ENCODE measurements at regions not wholly inside any gene's neighbourhood (a gene's known extent, or its start where the extent isn't known, plus 50 kb on each side); places are given as distances from the start of the nearest gene placed in this dataset.

DNA sequence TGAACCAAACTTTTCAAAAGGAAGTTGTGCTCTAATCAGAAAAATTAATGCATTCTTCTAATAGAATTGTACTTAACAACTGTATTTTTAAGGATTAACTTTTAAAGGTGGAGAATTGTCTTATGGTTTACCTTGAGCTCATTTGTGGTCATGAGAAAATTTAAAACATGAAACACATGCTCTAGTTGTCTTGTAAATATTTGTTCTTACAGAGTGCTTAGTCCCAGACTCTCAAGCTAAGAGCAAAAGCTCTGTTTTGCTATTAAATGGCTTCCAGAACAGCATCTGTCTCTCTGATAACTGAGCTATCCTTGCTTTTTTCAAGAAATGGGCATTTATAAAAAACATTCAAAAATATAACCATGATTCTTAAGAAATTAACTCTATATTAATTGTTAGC, 512.2 kb upstream of the SYNCRIP start:
- TF ChIP-seq ZFP30 (CRISPR knock-in tag; IDR thresholded peaks at IDR 0.05) (no peak), ZC3H10 (CRISPR knock-in tag; IDR thresholded peaks at IDR 0.05) (no peak), GLIS3 (CRISPR knock-in tag; IDR thresholded peaks at IDR 0.05) (no peak), RARB (CRISPR knock-in tag; IDR thresholded peaks at IDR 0.05) (no peak), TOX (CRISPR knock-in tag; IDR thresholded peaks at IDR 0.05; ENCODE audit: borderline replicate concordance) (no peak), ZNF565 (CRISPR knock-in tag; conservative IDR thresholded peaks at IDR 0.05; ENCODE audit: low read depth) (no peak), ISL1 (CRISPR knock-in tag; IDR thresholded peaks at IDR 0.05) (no peak), BACH2 (CRISPR knock-in tag; IDR thresholded peaks at IDR 0.05; ENCODE audit: borderline replicate concordance) (no peak), SNAI2 (CRISPR knock-in tag; IDR thresholded peaks at IDR 0.05) (no peak), ZNF70 (CRISPR knock-in tag; IDR thresholded peaks at IDR 0.05) (no peak), PATZ1 (CRISPR knock-in tag; IDR thresholded peaks at IDR 0.05; ENCODE audit: borderline replicate concordance) (no peak), CSDC2 (CRISPR knock-in tag; IDR thresholded peaks at IDR 0.05) (no peak), ESRRG (CRISPR knock-in tag; IDR thresholded peaks at IDR 0.05) (no peak)
- TF ChIP-seq, protein P1, sequence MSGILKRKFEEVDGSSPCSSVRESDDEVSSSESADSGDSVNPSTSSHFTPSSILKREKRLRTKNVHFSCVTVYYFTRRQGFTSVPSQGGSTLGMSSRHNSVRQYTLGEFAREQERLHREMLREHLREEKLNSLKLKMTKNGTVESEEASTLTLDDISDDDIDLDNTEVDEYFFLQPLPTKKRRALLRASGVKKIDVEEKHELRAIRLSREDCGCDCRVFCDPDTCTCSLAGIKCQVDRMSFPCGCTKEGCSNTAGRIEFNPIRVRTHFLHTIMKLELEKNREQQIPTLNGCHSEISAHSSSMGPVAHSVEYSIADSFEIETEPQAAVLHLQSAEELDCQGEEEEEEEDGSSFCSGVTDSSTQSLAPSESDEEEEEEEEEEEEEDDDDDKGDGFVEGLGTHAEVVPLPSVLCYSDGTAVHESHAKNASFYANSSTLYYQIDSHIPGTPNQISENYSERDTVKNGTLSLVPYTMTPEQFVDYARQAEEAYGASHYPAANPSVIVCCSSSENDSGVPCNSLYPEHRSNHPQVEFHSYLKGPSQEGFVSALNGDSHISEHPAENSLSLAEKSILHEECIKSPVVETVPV (CRISPR knock-in tag; IDR thresholded peaks at IDR 0.05): no peak
- TF ChIP-seq, protein P2, sequence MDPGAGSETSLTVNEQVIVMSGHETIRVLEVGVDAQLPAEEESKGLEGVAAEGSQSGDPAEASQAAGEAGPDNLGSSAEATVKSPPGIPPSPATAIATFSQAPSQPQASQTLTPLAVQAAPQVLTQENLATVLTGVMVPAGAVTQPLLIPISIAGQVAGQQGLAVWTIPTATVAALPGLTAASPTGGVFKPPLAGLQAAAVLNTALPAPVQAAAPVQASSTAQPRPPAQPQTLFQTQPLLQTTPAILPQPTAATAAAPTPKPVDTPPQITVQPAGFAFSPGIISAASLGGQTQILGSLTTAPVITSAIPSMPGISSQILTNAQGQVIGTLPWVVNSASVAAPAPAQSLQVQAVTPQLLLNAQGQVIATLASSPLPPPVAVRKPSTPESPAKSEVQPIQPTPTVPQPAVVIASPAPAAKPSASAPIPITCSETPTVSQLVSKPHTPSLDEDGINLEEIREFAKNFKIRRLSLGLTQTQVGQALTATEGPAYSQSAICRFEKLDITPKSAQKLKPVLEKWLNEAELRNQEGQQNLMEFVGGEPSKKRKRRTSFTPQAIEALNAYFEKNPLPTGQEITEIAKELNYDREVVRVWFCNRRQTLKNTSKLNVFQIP (CRISPR knock-in tag; IDR thresholded peaks at IDR 0.05; ENCODE audit: borderline replicate concordance, low read depth): no peak

DNA sequence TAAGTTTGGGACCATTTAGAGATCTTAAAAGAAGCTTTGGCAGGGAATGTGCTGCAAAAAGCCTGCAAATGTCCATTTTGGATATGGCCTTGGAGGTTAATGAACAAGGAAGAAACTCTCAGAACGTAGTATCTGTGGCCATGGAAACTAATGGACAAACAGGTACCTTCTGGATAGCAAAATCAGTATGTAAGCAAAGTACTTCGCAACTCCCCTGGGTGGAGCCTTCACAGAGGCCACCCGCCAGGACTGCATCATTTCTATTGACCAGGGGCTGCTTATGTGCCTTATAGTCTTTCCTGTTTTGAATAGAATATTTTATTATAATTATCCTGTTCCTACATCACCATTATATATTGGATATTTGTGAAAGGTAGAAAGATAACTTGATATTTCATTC, 510.8 kb upstream of the SYNCRIP start:
- TF ChIP-seq BACH2 (CRISPR knock-in tag; IDR thresholded peaks at IDR 0.05; ENCODE audit: borderline replicate concordance) (no peak), TCF4 (CRISPR knock-in tag; IDR thresholded peaks at IDR 0.05; ENCODE audit: borderline replicate concordance) (no peak), TOX (CRISPR knock-in tag; IDR thresholded peaks at IDR 0.05; ENCODE audit: borderline replicate concordance) (no peak), ZFP3 (CRISPR knock-in tag; IDR thresholded peaks at IDR 0.05) (no peak)
- ATAC-seq: no peak

More for the DNA sequence above, 512.2 kb upstream of the SYNCRIP start:
- no peak for ATAC-seq

GRCh38 chr6:86152546-86152945, 509.9 kb upstream of the SYNCRIP start:
- no peak for TF ChIP-seq ZFP3 (CRISPR knock-in tag; IDR thresholded peaks at IDR 0.05)
- TF ChIP-seq OSR1 (CRISPR knock-in tag; IDR thresholded peaks at IDR 0.05): no peak
- TF ChIP-seq GLIS3 (CRISPR knock-in tag; IDR thresholded peaks at IDR 0.05): no peak
- TF ChIP-seq PATZ1 (CRISPR knock-in tag; IDR thresholded peaks at IDR 0.05; ENCODE audit: borderline replicate concordance): no peak
- no peak for TF ChIP-seq ESRRG (CRISPR knock-in tag; IDR thresholded peaks at IDR 0.05)
- no peak for TF ChIP-seq TOX (CRISPR knock-in tag; IDR thresholded peaks at IDR 0.05; ENCODE audit: borderline replicate concordance)
- no peak for TF ChIP-seq ZFP30 (CRISPR knock-in tag; IDR thresholded peaks at IDR 0.05)
- TF ChIP-seq ZNF70 (CRISPR knock-in tag; IDR thresholded peaks at IDR 0.05): no peak
- no peak for ATAC-seq

- ATAC-seq: no peak
- TF ChIP-seq ZFP30 (CRISPR knock-in tag; IDR thresholded peaks at IDR 0.05): no peak
- no peak for TF ChIP-seq TSHZ2 (CRISPR knock-in tag; IDR thresholded peaks at IDR 0.05)
- TF ChIP-seq ISL1 (CRISPR knock-in tag; IDR thresholded peaks at IDR 0.05): no peak
- TF ChIP-seq, protein P3, sequence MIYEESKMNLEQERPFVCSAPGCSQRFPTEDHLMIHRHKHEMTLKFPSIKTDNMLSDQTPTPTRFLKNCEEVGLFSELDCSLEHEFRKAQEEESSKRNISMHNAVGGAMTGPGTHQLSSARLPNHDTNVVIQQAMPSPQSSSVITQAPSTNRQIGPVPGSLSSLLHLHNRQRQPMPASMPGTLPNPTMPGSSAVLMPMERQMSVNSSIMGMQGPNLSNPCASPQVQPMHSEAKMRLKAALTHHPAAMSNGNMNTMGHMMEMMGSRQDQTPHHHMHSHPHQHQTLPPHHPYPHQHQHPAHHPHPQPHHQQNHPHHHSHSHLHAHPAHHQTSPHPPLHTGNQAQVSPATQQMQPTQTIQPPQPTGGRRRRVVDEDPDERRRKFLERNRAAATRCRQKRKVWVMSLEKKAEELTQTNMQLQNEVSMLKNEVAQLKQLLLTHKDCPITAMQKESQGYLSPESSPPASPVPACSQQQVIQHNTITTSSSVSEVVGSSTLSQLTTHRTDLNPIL (CRISPR knock-in tag; IDR thresholded peaks at IDR 0.05; ENCODE audit: low read depth): no peak
- no peak for TF ChIP-seq PPARA (CRISPR knock-in tag; IDR thresholded peaks at IDR 0.05; ENCODE audit: borderline replicate concordance)
- no peak for TF ChIP-seq BACH2 (CRISPR knock-in tag; IDR thresholded peaks at IDR 0.05; ENCODE audit: borderline replicate concordance)
- no peak for TF ChIP-seq ZC3H10 (CRISPR knock-in tag; IDR thresholded peaks at IDR 0.05)
- TF ChIP-seq, protein P1 (CRISPR knock-in tag; IDR thresholded peaks at IDR 0.05): no peak
- TF ChIP-seq ZFP3 (CRISPR knock-in tag; IDR thresholded peaks at IDR 0.05): no peak
- TF ChIP-seq TOX (CRISPR knock-in tag; IDR thresholded peaks at IDR 0.05; ENCODE audit: borderline replicate concordance): no peak
- no peak for TF ChIP-seq GLIS3 (CRISPR knock-in tag; IDR thresholded peaks at IDR 0.05)
These were observed 505.9 kb upstream of the SYNCRIP start for GRCh38 chr6:86148586-86148985.

Measured in SK-N-SH treated with all-trans-retinoic acid at 6 μM for 48 hours (cell line).